Loucy (cell line): ENCODE measurements at regions not wholly inside any gene's neighbourhood (a gene's known extent, or its start where the extent isn't known, plus 50 kb on each side); places are given as distances from the start of the nearest gene placed in this dataset.

ENCODE experiments used
- EZH2phosphoT487 ChIP-seq: fragments of 200-600 bp; IDR thresholded peaks from 2 replicates; pipeline ENCODE4 v1.6.1; 2018; ENCODE audit warnings: antibody characterized with exemption, mild to moderate bottlenecking, moderate library complexity, borderline replicate concordance
- TF ChIP-seq, protein P1 (sequence below): fragments of 200-600 bp; sonication (generic); conservative IDR thresholded peaks from 2 replicates; pipeline ENCODE4 v1.5.1; 2014; ENCODE audit warnings: mild to moderate bottlenecking, antibody characterized with exemption, low read length

DNA sequence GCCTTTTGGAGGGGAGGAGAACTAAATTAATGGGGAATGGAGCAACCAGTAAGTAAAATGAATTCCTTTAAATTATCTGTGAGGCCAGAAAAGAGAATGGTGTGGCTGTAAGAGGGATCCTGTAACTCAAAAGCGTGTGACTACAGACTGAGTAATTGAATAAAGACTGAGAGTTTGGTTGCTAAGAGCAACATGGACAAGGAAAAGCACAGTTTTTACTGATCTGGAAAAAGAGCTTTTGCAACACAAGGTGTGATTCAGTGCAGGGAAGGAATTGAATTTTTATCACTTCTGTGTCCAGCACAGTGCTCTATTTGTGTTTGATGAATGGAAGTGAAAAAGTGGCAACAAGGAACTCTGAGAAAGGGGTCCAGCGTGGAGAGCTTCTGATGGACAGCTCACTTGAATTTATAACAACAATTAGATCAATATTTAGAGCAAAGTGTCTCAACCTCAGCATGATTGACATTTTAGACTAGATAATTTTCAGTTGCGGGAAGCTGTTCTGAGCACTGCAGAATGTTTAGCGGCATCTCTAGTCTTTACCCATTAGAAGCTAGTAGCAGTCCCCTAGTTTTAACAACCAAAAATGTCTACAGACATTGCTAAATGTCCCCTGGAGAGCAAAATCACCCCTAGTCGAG lies 202.8 kb upstream of the BDNF start:
- TF ChIP-seq, protein P1, sequence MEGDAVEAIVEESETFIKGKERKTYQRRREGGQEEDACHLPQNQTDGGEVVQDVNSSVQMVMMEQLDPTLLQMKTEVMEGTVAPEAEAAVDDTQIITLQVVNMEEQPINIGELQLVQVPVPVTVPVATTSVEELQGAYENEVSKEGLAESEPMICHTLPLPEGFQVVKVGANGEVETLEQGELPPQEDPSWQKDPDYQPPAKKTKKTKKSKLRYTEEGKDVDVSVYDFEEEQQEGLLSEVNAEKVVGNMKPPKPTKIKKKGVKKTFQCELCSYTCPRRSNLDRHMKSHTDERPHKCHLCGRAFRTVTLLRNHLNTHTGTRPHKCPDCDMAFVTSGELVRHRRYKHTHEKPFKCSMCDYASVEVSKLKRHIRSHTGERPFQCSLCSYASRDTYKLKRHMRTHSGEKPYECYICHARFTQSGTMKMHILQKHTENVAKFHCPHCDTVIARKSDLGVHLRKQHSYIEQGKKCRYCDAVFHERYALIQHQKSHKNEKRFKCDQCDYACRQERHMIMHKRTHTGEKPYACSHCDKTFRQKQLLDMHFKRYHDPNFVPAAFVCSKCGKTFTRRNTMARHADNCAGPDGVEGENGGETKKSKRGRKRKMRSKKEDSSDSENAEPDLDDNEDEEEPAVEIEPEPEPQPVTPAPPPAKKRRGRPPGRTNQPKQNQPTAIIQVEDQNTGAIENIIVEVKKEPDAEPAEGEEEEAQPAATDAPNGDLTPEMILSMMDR: no peak
- TF ChIP-seq EZH2phosphoT487: no peak
